Lower leg skin (tissue), 3 donors: ENCODE measurements at regions not wholly inside any gene's neighbourhood (a gene's known extent, or its start where the extent isn't known, plus 50 kb on each side); places are given as distances from the start of the nearest gene placed in this dataset.

ENCODE experiments used
- POLR2A ChIP-seq, 2 donors: fragments of 450-650 bp; IDR thresholded peaks; one replicate each; pipeline ENCODE4 v1.6.1; 2016 to 2017; ENCODE audit warnings: antibody characterized with exemption in 2 of 2, mild to moderate bottlenecking in 1 of 2, moderate library complexity in 1 of 2
- TF ChIP-seq, protein P1 (sequence below), 3 donors: fragments of 450-650 bp; IDR thresholded peaks; one replicate each; pipeline ENCODE4 v1.5.1; 2016; ENCODE audit warnings: antibody characterized with exemption in 3 of 3, mild to moderate bottlenecking in 3 of 3, moderate library complexity in 2 of 3

DNA sequence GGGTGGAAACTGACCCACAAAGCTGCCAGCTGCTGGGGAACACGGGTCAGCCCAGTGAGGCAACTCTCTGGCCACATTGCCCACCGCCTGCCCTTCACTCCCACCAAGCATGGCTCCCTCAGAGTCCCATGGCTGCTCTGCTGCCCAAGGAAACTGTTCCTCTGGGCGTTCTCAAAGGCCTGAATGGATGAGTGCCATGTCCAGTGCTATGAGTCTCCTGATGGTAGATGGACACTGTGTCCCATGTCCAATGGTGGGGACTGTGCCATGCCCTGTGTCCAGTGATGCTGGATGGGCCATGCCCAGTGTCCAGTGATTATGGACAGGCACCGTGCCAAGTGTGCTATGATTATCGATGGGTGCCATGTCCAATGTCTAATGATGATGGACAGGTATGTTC is 88.8 kb downstream of the ANKRD10 start:
- TF ChIP-seq, protein P1, sequence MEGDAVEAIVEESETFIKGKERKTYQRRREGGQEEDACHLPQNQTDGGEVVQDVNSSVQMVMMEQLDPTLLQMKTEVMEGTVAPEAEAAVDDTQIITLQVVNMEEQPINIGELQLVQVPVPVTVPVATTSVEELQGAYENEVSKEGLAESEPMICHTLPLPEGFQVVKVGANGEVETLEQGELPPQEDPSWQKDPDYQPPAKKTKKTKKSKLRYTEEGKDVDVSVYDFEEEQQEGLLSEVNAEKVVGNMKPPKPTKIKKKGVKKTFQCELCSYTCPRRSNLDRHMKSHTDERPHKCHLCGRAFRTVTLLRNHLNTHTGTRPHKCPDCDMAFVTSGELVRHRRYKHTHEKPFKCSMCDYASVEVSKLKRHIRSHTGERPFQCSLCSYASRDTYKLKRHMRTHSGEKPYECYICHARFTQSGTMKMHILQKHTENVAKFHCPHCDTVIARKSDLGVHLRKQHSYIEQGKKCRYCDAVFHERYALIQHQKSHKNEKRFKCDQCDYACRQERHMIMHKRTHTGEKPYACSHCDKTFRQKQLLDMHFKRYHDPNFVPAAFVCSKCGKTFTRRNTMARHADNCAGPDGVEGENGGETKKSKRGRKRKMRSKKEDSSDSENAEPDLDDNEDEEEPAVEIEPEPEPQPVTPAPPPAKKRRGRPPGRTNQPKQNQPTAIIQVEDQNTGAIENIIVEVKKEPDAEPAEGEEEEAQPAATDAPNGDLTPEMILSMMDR (IDR thresholded peaks at IDR 0.05), result no peak
- TF ChIP-seq POLR2A (IDR thresholded peaks at IDR 0.05), result no peak
